ENCODE measurements at regions not wholly inside any gene's neighbourhood (a gene's known extent, or its start where the extent isn't known, plus 50 kb on each side); places are given as distances from the start of the nearest gene placed in this dataset.

- DNase-seq, result no peak
- intact Hi-C loops (cut with DNase I), result no loop called here
- no peaks in the 10 kb centered on the region for H3K36me3 ChIP-seq
- TF ChIP-seq POLR2A (IDR thresholded peaks at IDR 0.05), result no peak
- no peak for TF ChIP-seq CTCF (IDR thresholded peaks at IDR 0.05)
- peaks cover 8 to 54% (median 12%) of the 10 kb centered on the region in 3 donors for H3K4me1 ChIP-seq
- H3K27me3 ChIP-seq, result peaks cover 0 to 65% (median 8%) of the 10 kb centered on the region in 4 donors
- 90 to 100% methylated on average over 3 to 5 of the region's 5 CpGs for WGBS, 2 donors
- H3K9me3 ChIP-seq, result no peaks in the 10 kb centered on the region
- H3K4me3 ChIP-seq, result peak overlapping the region in 3 of 4 donors; percentile 32 to 62 (median 39)
- H3K27ac ChIP-seq, result peak overlapping the region in 1 of 4 donors; percentile 52
Measured at GRCh38 chr9:96026655-96027213, 151.2 kb downstream of the ERCC6L2 start.

DNA sequence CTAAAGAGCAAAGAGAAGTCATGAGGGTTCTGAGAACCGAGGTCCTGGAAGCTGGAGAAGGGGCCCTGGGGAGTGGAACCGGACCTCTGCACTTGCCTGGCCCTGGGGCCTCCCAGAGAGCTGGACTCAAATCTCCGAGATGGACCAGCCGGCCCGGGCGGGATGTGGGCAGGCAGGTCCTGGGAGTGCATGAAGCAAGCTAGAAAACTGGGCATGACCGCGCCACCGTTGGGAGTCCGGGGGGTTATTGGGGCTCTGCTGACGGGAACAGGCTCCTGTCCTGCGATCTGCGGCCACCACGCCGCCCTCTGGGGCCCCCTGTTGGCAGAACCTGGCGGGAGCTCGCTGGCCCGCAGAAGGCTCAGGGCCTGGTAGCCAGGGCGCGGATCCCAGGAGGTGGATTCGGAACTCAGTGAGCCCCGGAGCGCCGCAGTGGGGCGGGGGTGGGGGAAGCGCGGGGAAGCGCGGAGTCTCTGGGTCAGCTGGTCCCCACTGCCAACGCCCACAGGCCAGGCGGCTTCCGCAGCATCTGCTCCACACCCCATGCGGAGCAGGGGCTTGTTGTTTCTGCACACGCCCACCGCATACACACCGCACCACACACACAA is 150.6 kb downstream of the ERCC6L2 start:
- intact Hi-C loops (cut with DNase I), result no loop called here
- DNase-seq, result no peak

GRCh38 chr9:96023486-96023885 is 148.0 kb downstream of the ERCC6L2 start:
- WGBS, 2 donors, result 78 to 83% methylated on average over 5 of the region's 5 CpGs
- DNase-seq, result no peak
- H3K27me3 ChIP-seq, result peaks cover 0 to 84% (median 11%) of the 10 kb centered on the region in 4 donors
- intact Hi-C loops (cut with DNase I), result no loop called here
- peak overlapping the region in 1 of 4 donors; percentile 87 for H3K27ac ChIP-seq
- no peak overlapping the region for H3K4me3 ChIP-seq
- peaks cover 22 to 52% (median 27%) of the 10 kb centered on the region in 3 donors for H3K4me1 ChIP-seq
- no peaks in the 10 kb centered on the region for H3K36me3 ChIP-seq
- TF ChIP-seq CTCF (IDR thresholded peaks at IDR 0.05) (no peak), POLR2A (IDR thresholded peaks at IDR 0.05) (no peak)
- no peaks in the 10 kb centered on the region for H3K9me3 ChIP-seq

More for the DNA sequence above, 150.6 kb downstream of the ERCC6L2 start:
- Histone ChIP-seq H3K27ac (no peak overlapping the region), H3K4me1 (peaks cover 14 to 54% (median 19%) of the 10 kb centered on the region in 3 donors), H3K36me3 (no peaks in the 10 kb centered on the region), H3K27me3 (peaks cover 0 to 71% (median 11%) of the 10 kb centered on the region in 4 donors), H3K9me3 (no peaks in the 10 kb centered on the region), H3K4me3 (no peak overlapping the region)
- WGBS, 2 donors, result 61 to 80% methylated on average over 2 to 21 of the region's 36 CpGs
- TF ChIP-seq POLR2A (IDR thresholded peaks at IDR 0.05), result no peak
- no peak for TF ChIP-seq CTCF (IDR thresholded peaks at IDR 0.05)

GRCh38 chr9:96022445-96023051 is 147.1 kb downstream of the ERCC6L2 start:
- Histone ChIP-seq H3K4me3 (peak overlapping the region; percentile 37 to 76 (median 60)), H3K9me3 (no peaks in the 10 kb centered on the region), H3K27me3 (peaks cover 0 to 75% (median 11%) of the 10 kb centered on the region in 4 donors), H3K36me3 (peaks cover 0 to 4% (median 0%) of the 10 kb centered on the region in 3 donors), H3K27ac (peak overlapping the region in 3 of 4 donors; percentile 77 to 87 (median 82)), H3K4me1 (peaks cover 22 to 45% (median 27%) of the 10 kb centered on the region in 3 donors)
- intact Hi-C loops (cut with DNase I), result no loop called here
- 46 to 55% methylated on average over 13 to 19 of the region's 26 CpGs for WGBS, 2 donors
- DNase-seq, result no peak
- TF ChIP-seq CTCF (IDR thresholded peaks at IDR 0.05), result no peak
- TF ChIP-seq POLR2A (IDR thresholded peaks at IDR 0.05), result no peak

Data from esophagus squamous epithelium (tissue), 5 donors.